GM21381 (cell line): ENCODE measurements at regions not wholly inside any gene's neighbourhood (a gene's known extent, or its start where the extent isn't known, plus 50 kb on each side); places are given as distances from the start of the nearest gene placed in this dataset.
A peak's percentile ranks its signal among the peaks of the same experiment; 100 is the strongest.

Experiments
- ATAC-seq: cut with Tn5 transposase; IDR thresholded peaks from one replicate; pipeline ENCODE4 v1.9.1; 2021; ENCODE audit warnings: mild to moderate bottlenecking, moderate library complexity; ENCODE audit not compliant: unreplicated experiment

- peak; percentile 26 for ATAC-seq
Observed at GRCh38 chr10:88082391-88082790, 219.0 kb downstream of the PTEN start.

DNA sequence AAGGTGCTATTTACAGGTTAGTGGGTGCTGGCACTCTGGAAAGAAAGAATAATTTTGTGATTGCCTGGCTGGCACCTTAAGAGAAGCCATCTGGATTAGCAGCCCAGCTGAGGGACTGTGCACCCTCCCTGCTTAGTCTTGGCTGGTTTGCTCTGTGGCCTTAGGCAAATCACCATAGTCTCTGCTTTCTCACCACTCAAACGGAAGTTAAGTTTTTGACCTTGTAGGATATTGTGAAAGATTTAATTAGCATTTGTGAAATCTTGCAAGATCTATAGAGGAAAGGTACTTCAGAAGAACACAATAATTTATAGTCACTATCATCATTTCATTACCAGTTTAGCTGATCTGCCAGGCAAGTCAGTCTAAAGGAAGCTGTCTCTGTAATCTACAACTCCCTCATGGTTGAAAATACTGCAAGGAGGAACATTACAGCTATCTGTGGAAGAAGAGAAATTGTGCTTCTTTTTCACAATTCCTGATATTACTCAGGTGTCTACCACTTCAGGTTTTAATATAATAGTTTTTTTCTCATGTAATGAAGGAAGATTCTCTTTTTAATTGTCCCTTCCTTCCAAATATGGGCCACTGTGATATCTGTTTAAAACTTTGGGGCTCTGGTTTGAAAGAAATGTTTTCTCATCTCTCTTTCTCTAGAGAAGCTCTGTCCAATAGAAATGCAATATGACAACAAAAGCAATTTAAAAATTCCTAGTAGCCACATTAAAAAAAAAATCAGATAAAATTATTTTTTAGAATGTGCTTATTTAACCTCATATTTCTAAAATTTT is 219.6 kb downstream of the PTEN start:
- peak; percentile 74 for ATAC-seq

- no peak for ATAC-seq
Observed at GRCh38 chr10:88083597-88083989, 220.2 kb downstream of the PTEN start.

DNA sequence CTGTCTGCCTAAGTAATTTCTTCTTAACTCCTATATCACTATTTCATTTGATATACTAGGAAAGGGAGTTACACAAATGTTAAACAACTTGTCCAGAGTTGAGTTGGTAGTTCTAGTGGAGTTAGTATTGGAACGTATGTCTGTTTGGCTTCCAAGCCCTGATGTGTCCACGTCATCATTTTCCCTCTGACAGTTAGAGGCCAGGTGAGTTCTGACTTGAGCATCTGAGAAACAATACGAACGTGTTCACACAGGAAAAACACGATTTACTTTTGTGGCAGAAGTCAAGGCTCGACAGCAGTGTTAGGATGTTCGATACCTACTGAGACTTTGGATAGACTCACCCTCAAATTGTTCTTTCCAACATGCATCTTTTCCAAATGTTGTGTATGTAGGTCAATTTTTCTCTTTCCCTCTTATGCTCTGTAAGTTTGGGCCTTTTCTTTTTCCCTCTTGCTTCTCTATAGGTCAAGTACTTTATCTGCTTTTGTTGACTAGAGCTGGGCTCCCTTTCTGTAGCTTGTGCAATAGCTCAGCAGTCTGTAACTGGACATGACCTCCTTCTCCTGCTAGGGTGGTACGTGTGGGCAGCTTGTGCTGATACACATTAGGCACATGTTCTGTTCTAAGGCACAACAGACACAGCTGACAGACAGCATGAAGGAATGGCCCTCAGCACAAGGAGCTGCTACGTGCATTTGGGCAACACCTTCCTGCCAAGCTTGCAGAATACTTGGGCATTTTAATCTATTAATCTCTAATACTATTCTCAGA is 222.9 kb downstream of the PTEN start:
- ATAC-seq = no peak

- no peak for ATAC-seq
Observed at GRCh38 chr10:88088441-88089340, 225.3 kb downstream of the PTEN start.

GRCh38 chr10:88089498-88089897 is 226.1 kb downstream of the PTEN start:
- ATAC-seq = no peak

GRCh38 chr10:88090568-88091214 is 227.3 kb downstream of the PTEN start:
- no peak for ATAC-seq

DNA sequence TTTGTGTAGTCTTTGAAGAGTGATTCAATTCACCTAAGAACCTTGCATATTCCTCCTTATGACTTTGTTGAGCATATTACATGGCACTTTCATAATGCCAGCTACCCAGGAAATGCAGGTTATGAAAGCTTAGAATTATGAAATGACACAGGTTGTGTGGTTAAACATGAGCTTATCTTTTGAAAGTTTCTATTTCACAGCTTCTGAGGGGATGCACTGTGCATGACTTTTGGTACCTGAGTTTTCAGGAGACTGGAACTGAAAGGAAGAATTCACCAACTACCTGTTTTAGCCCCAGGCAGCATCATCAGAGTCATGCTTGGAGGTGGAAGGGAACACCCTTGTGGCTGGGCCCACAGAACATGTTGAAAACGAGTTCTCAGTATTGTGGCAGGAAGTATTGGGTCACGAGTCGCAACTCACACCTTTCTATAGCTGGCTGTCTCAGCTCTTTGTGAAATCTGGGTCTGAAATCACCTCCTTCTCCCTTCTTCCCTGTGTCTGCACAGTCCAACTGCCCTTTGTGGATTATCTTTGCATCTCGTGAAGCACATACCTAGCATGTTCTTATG is 228.2 kb downstream of the PTEN start:
- peak; percentile 86 for ATAC-seq

- no peak for ATAC-seq
Observed at GRCh38 chr10:88092265-88092664, 228.8 kb downstream of the PTEN start.

- no peak for ATAC-seq
Observed at GRCh38 chr10:88092973-88093372, 229.5 kb downstream of the PTEN start.

GRCh38 chr10:88094795-88095194 is 231.4 kb downstream of the PTEN start:
- no peak for ATAC-seq

DNA sequence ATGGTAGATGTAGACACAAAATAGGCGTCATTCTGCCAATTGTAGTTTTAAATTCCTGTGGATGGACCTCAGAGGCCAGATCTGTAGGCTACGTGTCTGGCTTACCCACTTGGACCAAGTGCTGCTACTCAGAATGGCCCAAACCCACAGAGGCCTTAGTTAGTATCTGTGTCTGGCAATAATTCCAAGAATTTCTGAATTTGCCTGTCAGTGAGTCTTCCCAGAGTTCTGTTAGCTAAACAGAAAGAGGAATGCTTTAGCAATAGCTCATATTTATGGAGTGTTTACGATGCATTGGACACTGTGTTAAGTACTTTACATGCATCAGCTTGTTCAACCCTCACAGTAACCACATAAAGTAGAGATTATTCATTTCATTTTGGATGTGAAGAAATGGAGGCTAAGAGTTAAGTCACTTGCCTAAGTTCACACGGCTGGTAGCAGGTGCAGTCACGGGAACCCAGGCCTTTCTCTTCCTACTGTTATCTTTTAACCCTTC is 231.8 kb downstream of the PTEN start:
- no peak for ATAC-seq

DNA sequence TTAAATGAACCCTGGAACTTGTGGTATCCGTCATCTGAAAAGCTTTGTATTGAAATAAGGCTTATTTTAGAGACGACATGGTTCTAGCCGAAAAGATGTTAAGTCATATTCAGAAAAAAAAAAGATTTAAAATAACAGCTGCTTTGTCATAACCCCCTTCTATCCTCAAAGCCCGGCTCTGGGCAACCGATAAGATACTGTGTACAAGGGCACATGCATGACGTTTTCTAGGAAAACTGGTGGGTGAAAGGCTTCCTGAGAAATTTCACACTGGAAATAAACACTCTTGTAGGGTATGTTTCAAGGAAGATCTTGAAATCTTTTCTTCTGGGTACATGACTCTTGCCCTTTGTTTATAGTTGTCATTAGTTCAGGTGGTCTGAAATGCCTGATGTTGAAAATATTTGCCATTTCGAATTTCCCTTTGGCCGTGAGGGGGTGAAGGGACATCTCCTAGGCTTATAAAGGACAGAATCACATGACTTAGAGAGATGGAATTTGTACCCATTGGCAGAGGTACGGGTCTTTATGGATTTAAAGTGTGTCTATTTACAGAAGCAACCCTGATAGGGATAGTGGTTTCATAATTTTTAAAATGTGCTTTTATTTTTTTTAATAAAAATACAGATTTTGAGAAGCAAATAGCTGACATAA is 232.5 kb downstream of the PTEN start:
- no peak for ATAC-seq

DNA sequence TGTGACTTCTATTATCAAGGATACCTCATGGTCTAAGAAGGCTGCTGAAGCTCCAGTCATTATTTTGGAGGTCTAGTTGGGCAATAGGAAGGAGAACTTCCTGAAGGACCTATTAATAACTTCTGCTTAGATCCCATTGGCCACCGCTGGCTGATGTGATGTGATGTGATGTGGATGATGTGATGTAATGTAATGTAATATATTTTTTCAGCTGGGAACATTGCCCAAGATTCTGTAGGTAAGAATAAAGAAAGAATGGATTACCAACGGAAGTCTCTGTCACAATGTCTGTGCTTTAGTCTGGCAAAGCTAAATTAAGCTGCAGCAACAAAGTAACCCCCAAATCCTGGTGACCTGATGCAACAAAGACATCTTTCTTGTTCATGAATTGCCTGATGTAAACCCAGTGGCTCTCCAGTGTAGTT is 233.7 kb downstream of the PTEN start:
- no peak for ATAC-seq

DNA sequence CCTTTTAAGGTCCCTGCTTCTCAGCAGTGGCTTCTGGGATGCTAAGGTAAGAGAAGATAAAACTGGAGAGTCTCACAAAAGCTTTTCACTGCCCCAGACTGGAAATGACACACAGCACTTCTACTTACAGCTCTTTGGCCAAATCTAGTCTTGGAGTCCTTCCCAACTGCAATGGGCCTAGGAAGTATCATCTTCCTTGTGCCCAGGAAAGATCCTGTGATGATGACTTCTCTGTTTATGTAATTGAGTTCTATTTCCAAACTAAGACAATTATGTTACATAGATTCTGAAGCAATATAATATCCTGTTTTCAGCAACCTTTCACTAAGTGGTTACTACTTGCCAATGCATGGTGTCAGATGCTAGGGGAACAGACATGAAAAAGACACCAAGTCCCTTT is 234.1 kb downstream of the PTEN start:
- no peak for ATAC-seq

GRCh38 chr10:88100281-88100680 is 236.9 kb downstream of the PTEN start:
- no peak for ATAC-seq

- ATAC-seq = no peak
Observed at GRCh38 chr10:88101666-88102065, 238.2 kb downstream of the PTEN start.

- no peak for ATAC-seq
Observed at GRCh38 chr10:88103576-88103975, 240.2 kb downstream of the PTEN start.

GRCh38 chr10:88104223-88104622 is 240.8 kb downstream of the PTEN start:
- ATAC-seq = no peak

GRCh38 chr10:88106366-88106765 is 242.9 kb downstream of the PTEN start:
- ATAC-seq = no peak
